GM19438 (cell line): ENCODE measurements at regions not wholly inside any gene's neighbourhood (a gene's known extent, or its start where the extent isn't known, plus 50 kb on each side); places are given as distances from the start of the nearest gene placed in this dataset.
"Not testable (repeated sequence)": the region's sequence is repeated elsewhere in the genome, so short reads cannot be mapped to it uniquely, and the experiment has no call there.

Experiments used
- ATAC-seq: cut with Tn5 transposase; IDR thresholded peaks from one replicate; pipeline ENCODE4 v1.9.1; 2021; ENCODE audit warnings: low read depth; ENCODE audit not compliant: unreplicated experiment

- no peak for ATAC-seq
Observed at GRCh38 chr15:66959875-66960274, 105.5 kb upstream of the SMAD3 start.

- ATAC-seq = no peak
Observed at GRCh38 chr15:66960519-66960918, 104.9 kb upstream of the SMAD3 start.

GRCh38 chr15:66961407-66961884, 104.0 kb upstream of the SMAD3 start:
- no peak for ATAC-seq

- ATAC-seq = no peak
Observed at GRCh38 chr15:66961901-66962300, 103.5 kb upstream of the SMAD3 start.

- no peak for ATAC-seq
Observed at GRCh38 chr15:66962522-66962921, 102.9 kb upstream of the SMAD3 start.

- no peak for ATAC-seq
Observed at GRCh38 chr15:66963084-66963483, 102.3 kb upstream of the SMAD3 start.

- ATAC-seq = no peak
Observed at GRCh38 chr15:66963710-66964109, 101.7 kb upstream of the SMAD3 start.

GRCh38 chr15:66964111-66964738, 101.2 kb upstream of the SMAD3 start:
- no peak for ATAC-seq

- no peak for ATAC-seq
Observed at GRCh38 chr15:66964791-66965190, 100.6 kb upstream of the SMAD3 start.

- no peak for ATAC-seq
Observed at GRCh38 chr15:66965201-66965900, 100.1 kb upstream of the SMAD3 start.

- no peak for ATAC-seq
Observed at GRCh38 chr15:66966256-66966655, 99.1 kb upstream of the SMAD3 start.

- ATAC-seq = no peak
Observed at GRCh38 chr15:66968806-66969596, 96.4 kb upstream of the SMAD3 start.

GRCh38 chr15:66974131-66974530, 91.3 kb upstream of the SMAD3 start:
- ATAC-seq = not testable (repeated sequence)

GRCh38 chr15:66976106-66976640, 89.2 kb upstream of the SMAD3 start:
- ATAC-seq = not testable (repeated sequence)

GRCh38 chr15:66980326-66980725, 85.1 kb upstream of the SMAD3 start:
- ATAC-seq = not testable (repeated sequence)

GRCh38 chr15:66981771-66982170, 83.6 kb upstream of the SMAD3 start:
- no peak for ATAC-seq

GRCh38 chr15:66982250-66982649, 83.2 kb upstream of the SMAD3 start:
- no peak for ATAC-seq

- ATAC-seq = no peak
Observed at GRCh38 chr15:66982816-66983215, 82.6 kb upstream of the SMAD3 start.

- no peak for ATAC-seq
Observed at GRCh38 chr15:66985653-66986052, 79.7 kb upstream of the SMAD3 start.

- ATAC-seq = no peak
Observed at GRCh38 chr15:66986951-66987350, 78.5 kb upstream of the SMAD3 start.

- no peak for ATAC-seq
Observed at GRCh38 chr15:66993090-66993489, 72.3 kb upstream of the SMAD3 start.
